ENCODE measurements at regions not wholly inside any gene's neighbourhood (a gene's known extent, or its start where the extent isn't known, plus 50 kb on each side); places are given as distances from the start of the nearest gene placed in this dataset.

DNA sequence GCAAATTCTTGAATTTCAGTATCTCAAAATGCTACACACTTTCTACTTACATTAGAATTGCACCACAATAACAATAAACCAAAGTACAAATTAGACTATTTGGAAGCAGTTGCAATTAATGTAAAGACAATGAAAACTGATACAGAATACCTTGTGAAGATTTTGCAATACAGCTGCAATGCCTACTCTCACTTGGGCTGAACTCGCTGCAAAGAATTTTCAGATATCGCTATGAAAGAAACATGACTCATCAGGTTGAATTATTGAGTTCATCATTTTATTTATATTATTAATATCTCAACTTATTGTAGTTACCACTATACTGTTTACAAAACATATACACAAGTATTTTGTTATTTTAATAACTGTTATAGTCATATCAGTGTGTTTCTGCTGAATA lies 108.0 kb upstream of the TMTC2 start:
- Histone ChIP-seq H3K79me2 (replicated peaks; ENCODE audit: insufficient read depth, low read length) (no peaks in the 10 kb centered on the region), H2AFZ (ENCODE audit: low read depth, low read length) (no peak overlapping the region), H3K9ac (ENCODE audit: low read length) (no peak overlapping the region), H3K27ac (ENCODE audit: low read length) (no peak overlapping the region), H3K4me2 (ENCODE audit: low read length) (no peak overlapping the region), H4K20me1 (ENCODE audit: insufficient read depth) (no peaks in the 10 kb centered on the region), H3K4me3 (ENCODE audit: low read length) (no peak overlapping the region), H3K36me3 (ENCODE audit: insufficient read depth, low read length) (no peaks in the 10 kb centered on the region), H3K27me3 (ENCODE audit: insufficient read depth, low read depth, low read length) (no peaks in the 10 kb centered on the region), H3K9me3 (ENCODE audit: low read length) (no peaks in the 10 kb centered on the region), H3F3A (ENCODE audit: insufficient read depth, low read length, poor library complexity, severe bottlenecking) (no peaks in the 10 kb centered on the region), H3K9me2 (ENCODE audit: insufficient read depth, low read length) (no peaks in the 10 kb centered on the region)
- TF ChIP-seq SMC3 (conservative IDR thresholded peaks at IDR 0.05; ENCODE audit: poor library complexity), result no peak

DNA sequence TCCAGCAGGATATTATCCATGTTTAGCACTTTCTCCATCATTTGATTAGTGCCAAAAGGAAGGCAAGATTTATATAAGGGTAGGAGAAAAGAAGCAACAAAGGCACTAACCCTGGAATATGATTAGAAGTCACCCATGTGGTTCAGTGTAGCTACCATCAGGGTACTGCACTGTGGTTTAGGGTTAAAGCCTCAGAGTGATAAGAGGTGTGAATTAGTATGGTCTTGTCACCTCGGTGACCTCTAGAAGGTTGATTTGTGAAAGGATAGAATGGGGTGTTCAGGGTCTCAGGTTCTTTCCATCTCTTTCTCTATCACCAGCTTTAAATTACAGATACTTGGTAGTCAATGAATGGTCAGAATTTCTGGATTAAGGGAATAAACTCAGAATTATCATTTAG lies 103.0 kb upstream of the TMTC2 start:
- Histone ChIP-seq H3K9ac (ENCODE audit: low read length) (no peak overlapping the region), H2AFZ (ENCODE audit: low read depth, low read length) (no peak overlapping the region), H3K4me2 (ENCODE audit: low read length) (no peak overlapping the region), H3K79me2 (replicated peaks; ENCODE audit: insufficient read depth, low read length) (no peaks in the 10 kb centered on the region), H3K27ac (ENCODE audit: low read length) (no peak overlapping the region), H4K20me1 (ENCODE audit: insufficient read depth) (no peaks in the 10 kb centered on the region), H3K9me2 (ENCODE audit: insufficient read depth, low read length) (no peaks in the 10 kb centered on the region), H3K9me3 (ENCODE audit: low read length) (no peaks in the 10 kb centered on the region), H3K36me3 (ENCODE audit: insufficient read depth, low read length) (no peaks in the 10 kb centered on the region), H3K27me3 (ENCODE audit: insufficient read depth, low read depth, low read length) (no peaks in the 10 kb centered on the region), H3F3A (ENCODE audit: insufficient read depth, low read length, poor library complexity, severe bottlenecking) (no peaks in the 10 kb centered on the region), H3K4me3 (ENCODE audit: low read length) (no peak overlapping the region)
- TF ChIP-seq EZH2 (IDR thresholded peaks at IDR 0.05; ENCODE audit: borderline replicate concordance, insufficient read depth, low read length, poor library complexity, severe bottlenecking) (no peak), RAD21 (conservative IDR thresholded peaks at IDR 0.05) (no peak), TAF1 (IDR thresholded peaks at IDR 0.05; ENCODE audit: low read depth) (no peak), EP300 (conservative IDR thresholded peaks at IDR 0.05; ENCODE audit: poor library complexity, severe bottlenecking) (no peak), MXI1 (conservative IDR thresholded peaks at IDR 0.05; ENCODE audit: poor library complexity, severe bottlenecking) (no peak), POLR2AphosphoS5 (IDR thresholded peaks at IDR 0.05) (no peak), SMC3 (conservative IDR thresholded peaks at IDR 0.05; ENCODE audit: poor library complexity) (no peak)
- TF ChIP-seq, protein P1, sequence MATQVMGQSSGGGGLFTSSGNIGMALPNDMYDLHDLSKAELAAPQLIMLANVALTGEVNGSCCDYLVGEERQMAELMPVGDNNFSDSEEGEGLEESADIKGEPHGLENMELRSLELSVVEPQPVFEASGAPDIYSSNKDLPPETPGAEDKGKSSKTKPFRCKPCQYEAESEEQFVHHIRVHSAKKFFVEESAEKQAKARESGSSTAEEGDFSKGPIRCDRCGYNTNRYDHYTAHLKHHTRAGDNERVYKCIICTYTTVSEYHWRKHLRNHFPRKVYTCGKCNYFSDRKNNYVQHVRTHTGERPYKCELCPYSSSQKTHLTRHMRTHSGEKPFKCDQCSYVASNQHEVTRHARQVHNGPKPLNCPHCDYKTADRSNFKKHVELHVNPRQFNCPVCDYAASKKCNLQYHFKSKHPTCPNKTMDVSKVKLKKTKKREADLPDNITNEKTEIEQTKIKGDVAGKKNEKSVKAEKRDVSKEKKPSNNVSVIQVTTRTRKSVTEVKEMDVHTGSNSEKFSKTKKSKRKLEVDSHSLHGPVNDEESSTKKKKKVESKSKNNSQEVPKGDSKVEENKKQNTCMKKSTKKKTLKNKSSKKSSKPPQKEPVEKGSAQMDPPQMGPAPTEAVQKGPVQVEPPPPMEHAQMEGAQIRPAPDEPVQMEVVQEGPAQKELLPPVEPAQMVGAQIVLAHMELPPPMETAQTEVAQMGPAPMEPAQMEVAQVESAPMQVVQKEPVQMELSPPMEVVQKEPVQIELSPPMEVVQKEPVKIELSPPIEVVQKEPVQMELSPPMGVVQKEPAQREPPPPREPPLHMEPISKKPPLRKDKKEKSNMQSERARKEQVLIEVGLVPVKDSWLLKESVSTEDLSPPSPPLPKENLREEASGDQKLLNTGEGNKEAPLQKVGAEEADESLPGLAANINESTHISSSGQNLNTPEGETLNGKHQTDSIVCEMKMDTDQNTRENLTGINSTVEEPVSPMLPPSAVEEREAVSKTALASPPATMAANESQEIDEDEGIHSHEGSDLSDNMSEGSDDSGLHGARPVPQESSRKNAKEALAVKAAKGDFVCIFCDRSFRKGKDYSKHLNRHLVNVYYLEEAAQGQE (IDR thresholded peaks at IDR 0.05; ENCODE audit: borderline replicate concordance), result no peak
- TF ChIP-seq, protein P2, sequence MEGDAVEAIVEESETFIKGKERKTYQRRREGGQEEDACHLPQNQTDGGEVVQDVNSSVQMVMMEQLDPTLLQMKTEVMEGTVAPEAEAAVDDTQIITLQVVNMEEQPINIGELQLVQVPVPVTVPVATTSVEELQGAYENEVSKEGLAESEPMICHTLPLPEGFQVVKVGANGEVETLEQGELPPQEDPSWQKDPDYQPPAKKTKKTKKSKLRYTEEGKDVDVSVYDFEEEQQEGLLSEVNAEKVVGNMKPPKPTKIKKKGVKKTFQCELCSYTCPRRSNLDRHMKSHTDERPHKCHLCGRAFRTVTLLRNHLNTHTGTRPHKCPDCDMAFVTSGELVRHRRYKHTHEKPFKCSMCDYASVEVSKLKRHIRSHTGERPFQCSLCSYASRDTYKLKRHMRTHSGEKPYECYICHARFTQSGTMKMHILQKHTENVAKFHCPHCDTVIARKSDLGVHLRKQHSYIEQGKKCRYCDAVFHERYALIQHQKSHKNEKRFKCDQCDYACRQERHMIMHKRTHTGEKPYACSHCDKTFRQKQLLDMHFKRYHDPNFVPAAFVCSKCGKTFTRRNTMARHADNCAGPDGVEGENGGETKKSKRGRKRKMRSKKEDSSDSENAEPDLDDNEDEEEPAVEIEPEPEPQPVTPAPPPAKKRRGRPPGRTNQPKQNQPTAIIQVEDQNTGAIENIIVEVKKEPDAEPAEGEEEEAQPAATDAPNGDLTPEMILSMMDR (IDR thresholded peaks at IDR 0.05; ENCODE audit: poor library complexity, severe bottlenecking), result no peak

DNA sequence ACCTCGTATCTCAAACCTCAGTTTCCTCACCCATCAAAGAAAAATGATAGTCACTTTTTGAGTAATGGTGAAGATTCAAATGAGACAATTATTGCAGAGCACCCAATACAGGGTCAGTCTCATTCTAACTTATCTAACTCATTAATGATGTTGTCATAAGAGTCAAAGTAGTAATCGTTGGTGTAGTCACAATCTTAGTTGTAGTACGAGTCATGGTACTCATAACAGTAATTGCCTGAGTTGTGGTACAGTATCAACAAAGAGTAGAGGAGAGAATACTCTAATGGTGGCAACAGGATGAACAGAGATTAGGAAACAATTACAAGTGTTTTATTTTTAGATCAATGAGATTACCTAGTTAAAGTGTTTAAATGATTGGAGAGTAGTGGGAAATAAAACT lies 93.6 kb upstream of the TMTC2 start:
- Histone ChIP-seq H3K4me2 (ENCODE audit: low read length) (no peak overlapping the region), H3K79me2 (replicated peaks; ENCODE audit: insufficient read depth, low read length) (no peaks in the 10 kb centered on the region), H3K9me3 (ENCODE audit: low read length) (no peaks in the 10 kb centered on the region), H3K9ac (ENCODE audit: low read length) (no peak overlapping the region), H3K4me3 (ENCODE audit: low read length) (no peak overlapping the region), H3F3A (ENCODE audit: insufficient read depth, low read length, poor library complexity, severe bottlenecking) (no peaks in the 10 kb centered on the region), H3K27ac (ENCODE audit: low read length) (no peak overlapping the region), H2AFZ (ENCODE audit: low read depth, low read length) (no peak overlapping the region), H3K9me2 (ENCODE audit: insufficient read depth, low read length) (no peaks in the 10 kb centered on the region), H4K20me1 (ENCODE audit: insufficient read depth) (no peaks in the 10 kb centered on the region), H3K36me3 (ENCODE audit: insufficient read depth, low read length) (no peaks in the 10 kb centered on the region), H3K27me3 (ENCODE audit: insufficient read depth, low read depth, low read length) (no peaks in the 10 kb centered on the region)
- TF ChIP-seq POLR2AphosphoS5 (IDR thresholded peaks at IDR 0.05) (no peak), EP300 (conservative IDR thresholded peaks at IDR 0.05; ENCODE audit: poor library complexity, severe bottlenecking) (no peak), RAD21 (conservative IDR thresholded peaks at IDR 0.05) (no peak), EZH2 (IDR thresholded peaks at IDR 0.05; ENCODE audit: borderline replicate concordance, insufficient read depth, low read length, poor library complexity, severe bottlenecking) (no peak)
- TF ChIP-seq, protein P1 (IDR thresholded peaks at IDR 0.05; ENCODE audit: borderline replicate concordance), result no peak

All from neural cell (in vitro differentiated cells).